Naive thymus-derived CD4-positive, alpha-beta T cell (primary cell): ENCODE measurements at regions not wholly inside any gene's neighbourhood (a gene's known extent, or its start where the extent isn't known, plus 50 kb on each side); places are given as distances from the start of the nearest gene placed in this dataset.

Source experiments
- ATAC-seq: fragments of 150-1000 bp; cut with Tn5 transposase; 2 replicates; pipeline ENCODE4 v1.10.0; 2021; ENCODE audit warnings: mild to moderate bottlenecking, moderate library complexity
- CTCF ChIA-PET: fragments of 350-600 bp; sonication (Branson Sonifier 250); formaldehyde crosslinking; loops from one replicate; lab custom pipeline; 2021; ENCODE audit warnings: antibody characterized with exemption; lab: Charles Lee
- POLR2A ChIA-PET: fragments of 350-600 bp; sonication (Branson Sonifier 250); formaldehyde crosslinking; loops from one replicate; lab custom pipeline; 2021; ENCODE audit warnings: antibody characterized with exemption, inconsistent platforms; lab: Charles Lee
- DNase-seq, 9 donors: peaks; one replicate each; pipeline versions ENCODE4 v3.0.0 to v3.0.0-alpha.2; 2020 to 2022; ENCODE audit warnings: mixed read lengths in 1 of 9
- H3K27ac ChIP-seq: one replicate; pipeline ENCODE4 v1.7.0; 2013; ENCODE audit warnings: mild to moderate bottlenecking, low read depth, low read length, moderate library complexity
- H3K27me3 ChIP-seq, 2 donors: one replicate each; pipeline ENCODE4 v1.7.0; 2013; ENCODE audit warnings: low read length in 2 of 2, mild to moderate bottlenecking in 2 of 2, moderate library complexity in 2 of 2; ENCODE audit not compliant: control insufficient read depth in 2 of 2, insufficient read depth in 2 of 2
- H3K36me3 ChIP-seq, 3 experiments: 1 replicate in 2 of 3; 2 replicates in 1 of 3; pipeline ENCODE4 v1.7.0; 2013; ENCODE audit warnings: low read length in 3 of 3, mild to moderate bottlenecking in 3 of 3, moderate library complexity in 1 of 3; ENCODE audit not compliant: insufficient read depth in 3 of 3, control insufficient read depth in 2 of 3
- H3K4me1 ChIP-seq, 2 donors: one replicate each; pipeline ENCODE4 v1.7.0; 2013; ENCODE audit warnings: low read length in 2 of 2, mild to moderate bottlenecking in 2 of 2, moderate library complexity in 1 of 2; ENCODE audit not compliant: control insufficient read depth in 2 of 2, insufficient read depth in 2 of 2
- H3K4me3 ChIP-seq: 2 replicates; pipeline ENCODE4 v1.7.0; 2013; ENCODE audit warnings: mild to moderate bottlenecking, low read length
- H3K9me3 ChIP-seq, 3 experiments: 1 replicate in 2 of 3; 2 replicates in 1 of 3; pipeline ENCODE4 v1.7.0; 2013; ENCODE audit warnings: low read length in 3 of 3; ENCODE audit not compliant: control insufficient read depth in 2 of 3
- H3K27ac Mint-ChIP-seq, 9 donors: one replicate each; pipeline ENCODE4 v1.8.0; 2020 to 2022; ENCODE audit warnings: mixed read lengths in 9 of 9, mild to moderate bottlenecking in 8 of 9, moderate library complexity in 5 of 9, inconsistent platforms in 2 of 9
- H3K27me3 Mint-ChIP-seq, 5 donors: one replicate each; pipeline ENCODE4 v1.8.0; 2021 to 2022; ENCODE audit warnings: mixed read lengths in 5 of 5, mild to moderate bottlenecking in 1 of 5
- H3K36me3 Mint-ChIP-seq, 5 donors: one replicate each; pipeline ENCODE4 v1.8.0; 2020 to 2022; ENCODE audit warnings: mixed read lengths in 5 of 5, mild to moderate bottlenecking in 3 of 5, inconsistent platforms in 1 of 5
- H3K4me1 Mint-ChIP-seq, 7 donors: one replicate each; pipeline ENCODE4 v1.8.0; 2020 to 2022; ENCODE audit warnings: mixed read lengths in 7 of 7, mild to moderate bottlenecking in 3 of 7, inconsistent platforms in 1 of 7
- H3K4me3 Mint-ChIP-seq, 10 donors: one replicate each; pipeline ENCODE4 v1.8.0; 2020 to 2022; ENCODE audit warnings: mild to moderate bottlenecking in 10 of 10, mixed read lengths in 10 of 10, moderate library complexity in 6 of 10, inconsistent platforms in 2 of 10
- H3K9me3 Mint-ChIP-seq, 11 donors: one replicate each; pipeline ENCODE4 v1.8.0; 2020 to 2022; ENCODE audit warnings: mixed read lengths in 11 of 11, mild to moderate bottlenecking in 4 of 11, inconsistent platforms in 1 of 11, moderate library complexity in 1 of 11
- intact Hi-C, 2 donors: fragments of 100-400 bp; cut with micrococcal nuclease; formaldehyde crosslinking; loops; one replicate each; pipeline ENCODE4 v1.15.1; 2023

DNA sequence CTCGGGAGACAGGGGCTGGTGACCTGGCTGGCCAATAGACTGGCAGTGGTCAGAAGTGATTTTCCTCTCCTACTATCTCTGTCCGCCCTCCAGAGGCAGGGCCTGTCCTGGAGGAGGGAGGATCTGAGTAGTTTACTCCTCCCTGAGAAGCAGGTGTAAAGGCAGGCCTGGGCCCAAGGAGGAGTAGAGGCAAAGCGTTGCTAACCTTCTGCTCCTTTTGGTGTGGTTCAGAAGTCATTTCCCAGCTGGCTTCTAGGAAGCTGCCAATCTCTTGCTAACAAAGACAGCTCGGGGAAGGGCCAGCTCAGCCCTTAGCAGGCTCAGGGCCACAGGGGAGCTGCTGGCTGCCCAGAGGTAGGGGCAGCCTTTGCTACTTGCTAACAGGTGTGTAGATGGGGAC is 151.1 kb upstream of the NECTIN1 start:
- H3K27ac ChIP-seq, result no peak overlapping the region
- H3K27me3 ChIP-seq, result no peaks in the 10 kb centered on the region
- Mint-ChIP-seq H3K4me1 (no peaks in the 10 kb centered on the region), H3K36me3 (no peaks in the 10 kb centered on the region), H3K9me3 (no peaks in the 10 kb centered on the region), H3K4me3 (no peak overlapping the region), H3K27ac (peak overlapping the region in 1 of 9 donors; percentile 81), H3K27me3 (peaks cover 0 to 23% (median 16%) of the 10 kb centered on the region in 5 donors)
- no peak for ATAC-seq
- CTCF ChIA-PET, result no interaction called here
- no peak overlapping the region for H3K4me3 ChIP-seq
- H3K4me1 ChIP-seq, result no peaks in the 10 kb centered on the region
- intact Hi-C loops, result no loop called here
- H3K9me3 ChIP-seq, result no peaks in the 10 kb centered on the region
- DNase-seq, result no peak
- POLR2A ChIA-PET, result no interaction called here
- H3K36me3 ChIP-seq, result no peaks in the 10 kb centered on the region

DNA sequence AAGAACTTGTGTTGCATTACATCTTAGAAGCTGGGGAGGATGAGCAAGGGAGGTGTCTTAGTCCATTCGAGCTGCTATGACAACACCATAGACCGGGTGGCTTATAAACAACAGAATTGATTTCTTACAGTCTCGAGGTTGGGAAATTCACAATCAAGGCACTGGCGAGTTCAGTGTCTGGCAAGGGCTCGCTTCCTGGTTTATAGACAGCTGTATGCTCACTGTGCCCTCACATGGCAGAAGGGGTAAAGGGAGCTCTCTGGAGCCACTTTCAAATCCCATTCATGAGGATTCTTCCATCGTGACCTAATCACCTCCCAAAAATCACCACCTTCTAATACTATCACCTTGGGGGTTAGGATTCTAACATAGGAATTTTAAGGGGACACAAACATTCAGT is 150.0 kb upstream of the NECTIN1 start:
- no peaks in the 10 kb centered on the region for H3K36me3 ChIP-seq
- no peaks in the 10 kb centered on the region for H3K27me3 ChIP-seq
- H3K27ac ChIP-seq, result no peak overlapping the region
- POLR2A ChIA-PET, result no interaction called here
- no peaks in the 10 kb centered on the region for H3K36me3 Mint-ChIP-seq
- ATAC-seq, result no peak
- CTCF ChIA-PET, result no interaction called here
- no peaks in the 10 kb centered on the region for H3K4me1 ChIP-seq
- H3K4me3 Mint-ChIP-seq, result no peak overlapping the region
- H3K4me1 Mint-ChIP-seq, result no peaks in the 10 kb centered on the region
- H3K9me3 Mint-ChIP-seq, result no peaks in the 10 kb centered on the region
- no peak overlapping the region for H3K27ac Mint-ChIP-seq
- intact Hi-C loops, result no loop called here
- DNase-seq, result no peak
- H3K9me3 ChIP-seq, result no peaks in the 10 kb centered on the region
- H3K27me3 Mint-ChIP-seq, result peaks cover 4 to 19% (median 11%) of the 10 kb centered on the region in 5 donors
- no peak overlapping the region for H3K4me3 ChIP-seq

DNA sequence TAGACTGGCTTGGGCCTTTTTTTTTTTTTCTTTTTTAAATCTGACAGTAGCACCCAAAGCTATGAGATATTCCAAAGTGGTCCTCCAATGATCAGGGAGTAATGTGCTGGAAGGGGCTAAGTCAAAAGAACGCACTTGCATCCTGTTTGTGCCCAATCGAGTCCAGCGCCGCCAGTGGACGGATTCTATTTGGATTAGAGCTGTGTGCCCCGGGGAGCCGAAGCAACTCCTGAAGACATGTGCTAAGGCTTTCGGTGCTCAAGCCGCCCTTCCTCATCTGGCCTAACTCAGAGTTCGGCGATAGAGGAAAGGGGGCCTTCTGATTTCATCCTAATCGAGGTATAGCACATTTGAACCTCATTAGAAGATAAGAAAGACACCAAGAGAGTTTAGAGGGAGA is 147.8 kb upstream of the NECTIN1 start:
- Mint-ChIP-seq H3K4me1 (no peaks in the 10 kb centered on the region), H3K27ac (no peak overlapping the region), H3K4me3 (no peak overlapping the region), H3K27me3 (peaks cover 4 to 16% (median 5%) of the 10 kb centered on the region in 5 donors), H3K36me3 (no peaks in the 10 kb centered on the region), H3K9me3 (no peaks in the 10 kb centered on the region)
- H3K36me3 ChIP-seq, result no peaks in the 10 kb centered on the region
- no peak overlapping the region for H3K27ac ChIP-seq
- no peaks in the 10 kb centered on the region for H3K9me3 ChIP-seq
- POLR2A ChIA-PET, result no interaction called here
- no peak for ATAC-seq
- no peaks in the 10 kb centered on the region for H3K4me1 ChIP-seq
- H3K4me3 ChIP-seq, result no peak overlapping the region
- no peaks in the 10 kb centered on the region for H3K27me3 ChIP-seq
- DNase-seq, result no peak
- CTCF ChIA-PET, result no interaction called here
- intact Hi-C loops, result no loop called here

DNA sequence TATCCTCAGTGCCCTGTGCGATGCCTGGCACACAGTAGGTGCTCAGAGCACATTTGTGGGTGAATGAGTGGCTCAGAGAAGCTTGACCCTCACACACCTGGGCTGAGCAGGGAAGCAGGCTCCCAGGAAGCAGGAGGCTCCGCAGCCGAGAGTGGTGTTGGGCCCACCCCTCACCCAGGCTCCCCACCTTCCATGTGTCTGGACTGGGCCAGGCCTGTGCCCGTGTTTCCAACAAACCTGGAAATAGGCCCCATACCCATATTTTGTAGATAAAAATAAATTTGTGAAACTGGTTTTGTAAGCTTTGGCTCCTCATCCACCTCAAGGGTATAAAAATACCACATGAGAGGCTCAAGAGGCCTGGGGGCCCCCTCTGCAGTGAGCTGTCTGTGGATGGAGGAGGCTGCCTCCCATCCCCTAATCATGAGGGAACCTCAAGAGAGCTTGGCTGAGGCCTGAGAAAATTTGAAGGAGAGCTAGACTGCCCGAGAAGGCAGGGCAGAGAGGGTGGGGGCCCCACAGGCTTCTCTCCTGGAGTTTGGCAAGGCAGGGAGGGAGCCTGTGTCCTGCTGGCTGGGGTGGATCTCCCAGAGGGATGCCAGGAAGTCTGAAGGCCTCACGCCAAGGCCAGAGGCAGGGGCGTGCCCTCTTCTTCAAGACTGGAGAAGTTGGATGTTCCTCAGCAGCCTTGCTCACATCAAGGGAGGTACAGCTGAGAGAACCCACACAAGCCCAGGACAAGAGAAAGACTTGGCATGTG is 147.0 kb upstream of the NECTIN1 start:
- H3K4me1 ChIP-seq, result no peaks in the 10 kb centered on the region
- no peaks in the 10 kb centered on the region for H3K9me3 ChIP-seq
- intact Hi-C loops, result no loop called here
- H3K4me1 Mint-ChIP-seq, result no peaks in the 10 kb centered on the region
- no peaks in the 10 kb centered on the region for H3K27me3 ChIP-seq
- no peaks in the 10 kb centered on the region for H3K36me3 ChIP-seq
- CTCF ChIA-PET, result no interaction called here
- H3K27ac ChIP-seq, result no peak overlapping the region
- no peaks in the 10 kb centered on the region for H3K36me3 Mint-ChIP-seq
- no peak overlapping the region for H3K27ac Mint-ChIP-seq
- H3K27me3 Mint-ChIP-seq, result peaks cover 4 to 16% (median 5%) of the 10 kb centered on the region in 5 donors
- POLR2A ChIA-PET, result no interaction called here
- no peaks in the 10 kb centered on the region for H3K9me3 Mint-ChIP-seq
- no peak overlapping the region for H3K4me3 ChIP-seq
- H3K4me3 Mint-ChIP-seq, result no peak overlapping the region
- ATAC-seq, result no peak
- no peak for DNase-seq

DNA sequence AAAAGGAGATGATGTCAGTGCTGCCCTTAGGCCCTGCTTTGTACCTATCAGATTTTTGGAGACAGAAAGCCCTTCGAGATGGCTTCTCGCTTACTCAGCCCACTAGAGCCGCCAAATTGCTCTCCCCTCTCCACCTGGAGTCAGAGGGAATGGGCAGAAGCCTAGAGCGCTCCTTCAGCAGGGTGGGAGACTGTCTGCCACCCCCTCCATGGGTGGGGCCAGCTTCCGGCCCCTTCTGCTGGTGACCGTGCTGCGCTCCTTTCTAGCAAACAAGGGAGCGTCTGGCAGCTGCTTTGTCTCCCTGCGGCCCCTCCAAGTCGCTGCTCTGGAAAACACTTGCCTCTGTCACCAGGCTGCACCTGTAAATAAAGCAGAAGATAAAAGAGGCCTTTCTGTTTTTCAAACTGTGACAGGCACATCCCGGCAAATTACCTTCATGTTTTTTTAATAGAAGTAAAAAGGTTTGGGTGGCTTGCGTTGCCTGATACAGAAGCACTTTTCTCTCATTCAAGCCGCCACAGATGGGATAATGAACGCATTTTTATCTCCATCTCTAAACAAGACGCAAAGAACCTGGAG is 145.7 kb upstream of the NECTIN1 start:
- Histone ChIP-seq H3K27me3 (no peaks in the 10 kb centered on the region), H3K4me1 (no peaks in the 10 kb centered on the region), H3K36me3 (no peaks in the 10 kb centered on the region), H3K4me3 (no peak overlapping the region), H3K27ac (no peak overlapping the region), H3K9me3 (no peaks in the 10 kb centered on the region)
- peaks cover 4 to 14% (median 5%) of the 10 kb centered on the region in 5 donors for H3K27me3 Mint-ChIP-seq
- DNase-seq, result no peak
- H3K4me3 Mint-ChIP-seq, result no peak overlapping the region
- intact Hi-C loops, result no loop called here
- no peaks in the 10 kb centered on the region for H3K4me1 Mint-ChIP-seq
- ChIA-PET POLR2A (no interaction called here), CTCF (no interaction called here)
- H3K27ac Mint-ChIP-seq, result no peak overlapping the region
- ATAC-seq, result no peak
- no peaks in the 10 kb centered on the region for H3K9me3 Mint-ChIP-seq
- no peaks in the 10 kb centered on the region for H3K36me3 Mint-ChIP-seq

DNA sequence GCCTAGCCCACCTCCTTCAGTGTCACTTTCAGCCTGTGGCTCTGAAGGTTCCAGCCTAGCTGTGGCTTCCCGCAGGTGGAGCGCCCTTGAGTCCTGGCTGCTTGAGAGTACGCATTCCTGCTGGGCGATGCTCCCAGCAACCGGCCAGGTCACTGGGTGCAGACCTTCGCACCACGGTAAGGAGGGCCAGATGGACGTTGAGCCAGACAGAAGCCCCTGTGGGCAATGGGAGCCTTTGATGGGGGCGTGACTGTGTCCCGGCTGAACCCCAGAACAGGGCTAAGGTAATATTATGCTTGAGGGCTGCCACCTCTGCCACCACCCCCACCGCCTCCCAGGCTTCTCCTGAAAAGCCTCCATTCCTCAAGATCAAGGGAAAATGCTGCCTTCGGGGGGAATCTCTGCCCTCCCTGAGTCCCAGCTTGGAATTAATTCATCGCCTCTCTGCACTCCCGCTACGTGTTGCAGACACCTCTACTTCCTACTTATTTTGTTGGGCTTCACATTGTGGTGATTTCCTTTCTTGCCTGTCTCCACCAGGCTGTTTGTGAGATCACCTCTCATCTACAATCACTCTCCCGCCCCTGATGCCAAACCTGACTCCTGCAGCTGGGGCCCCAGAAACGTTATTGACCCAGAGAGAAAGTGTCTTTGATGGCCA is 144.9 kb upstream of the NECTIN1 start:
- CTCF ChIA-PET, result no interaction called here
- intact Hi-C loops, result no loop called here

More for the DNA sequence above, 144.9 kb upstream of the NECTIN1 start:
- no peaks in the 10 kb centered on the region for H3K4me1 Mint-ChIP-seq
- H3K4me1 ChIP-seq, result no peaks in the 10 kb centered on the region
- no peak overlapping the region for H3K27ac Mint-ChIP-seq
- no peaks in the 10 kb centered on the region for H3K9me3 Mint-ChIP-seq
- peaks cover 3 to 6% (median 5%) of the 10 kb centered on the region in 5 donors for H3K27me3 Mint-ChIP-seq
- H3K27me3 ChIP-seq, result no peaks in the 10 kb centered on the region
- no peak overlapping the region for H3K27ac ChIP-seq
- POLR2A ChIA-PET, result no interaction called here
- no peaks in the 10 kb centered on the region for H3K36me3 Mint-ChIP-seq
- H3K36me3 ChIP-seq, result no peaks in the 10 kb centered on the region
- no peak overlapping the region for H3K4me3 Mint-ChIP-seq
- H3K9me3 ChIP-seq, result no peaks in the 10 kb centered on the region
- ATAC-seq (no peak), DNase-seq (no peak)
- no peak overlapping the region for H3K4me3 ChIP-seq
